ENCODE measurements at regions not wholly inside any gene's neighbourhood (a gene's known extent, or its start where the extent isn't known, plus 50 kb on each side); places are given as distances from the start of the nearest gene placed in this dataset.
"Not testable (repeated sequence)": the region's sequence is repeated elsewhere in the genome, so short reads cannot be mapped to it uniquely, and the experiment has no call there.

DNA sequence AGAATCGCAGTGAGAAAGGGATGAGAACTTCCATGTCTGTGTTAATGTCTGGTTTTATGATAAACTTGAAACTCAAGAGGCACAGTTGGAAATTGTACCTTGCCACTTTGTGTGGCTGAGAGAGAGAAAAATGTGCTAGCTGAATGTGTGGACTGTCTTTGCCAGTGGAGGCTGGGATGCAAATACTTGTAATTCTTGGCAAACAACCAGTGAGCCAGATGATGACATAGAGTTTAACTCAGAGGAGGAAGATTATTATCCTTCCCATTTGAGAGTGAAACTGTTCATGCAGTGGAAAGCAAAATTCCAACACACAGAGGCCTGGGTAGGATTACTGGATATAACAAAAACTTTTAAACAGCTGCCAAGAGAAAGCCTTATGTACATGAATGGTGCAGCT is 349.1 kb upstream of the NPAP1 start:
- DNase-seq: not testable (repeated sequence)

DNA sequence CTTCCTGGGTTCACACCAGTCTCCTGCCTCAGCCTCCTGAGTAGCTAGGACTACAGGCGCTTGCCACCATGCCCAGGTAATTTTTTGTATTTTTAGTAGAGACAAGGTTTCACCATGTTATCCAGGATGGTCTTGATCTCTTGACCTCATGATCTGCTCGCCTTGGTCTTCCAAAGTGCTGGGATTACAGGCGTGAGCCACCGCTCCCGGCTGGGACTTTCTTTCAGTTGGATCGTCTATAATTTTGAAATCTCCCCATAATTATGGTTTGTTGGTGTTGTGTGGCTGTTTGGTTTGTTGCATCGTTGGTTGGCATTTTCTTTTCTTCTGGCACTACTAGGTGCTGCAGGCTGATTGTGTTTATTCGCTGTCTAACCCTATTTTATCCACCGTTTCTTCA is 343.6 kb upstream of the NPAP1 start:
- not testable (repeated sequence) for DNase-seq

DNA sequence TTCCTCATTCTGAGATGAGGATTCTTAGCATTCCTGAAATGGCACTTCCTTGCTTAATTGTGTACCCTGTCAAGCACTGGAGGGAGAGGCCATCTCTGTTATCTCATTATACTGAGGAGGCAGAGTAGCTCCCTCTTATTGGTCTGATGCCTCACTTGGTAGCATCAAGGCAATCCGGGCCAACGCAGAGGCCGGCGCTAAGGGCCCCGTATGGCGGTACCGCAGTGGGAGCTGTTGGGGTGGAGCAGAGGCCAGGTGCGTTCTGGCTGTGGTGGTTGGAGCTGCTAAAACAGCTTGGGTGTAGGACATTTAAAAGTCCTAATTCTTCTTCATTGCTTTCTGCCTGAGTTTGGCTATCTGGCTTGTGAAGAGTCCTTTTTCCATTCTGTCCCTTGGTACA is 333.7 kb upstream of the NPAP1 start:
- DNase-seq: not testable (repeated sequence)

DNA sequence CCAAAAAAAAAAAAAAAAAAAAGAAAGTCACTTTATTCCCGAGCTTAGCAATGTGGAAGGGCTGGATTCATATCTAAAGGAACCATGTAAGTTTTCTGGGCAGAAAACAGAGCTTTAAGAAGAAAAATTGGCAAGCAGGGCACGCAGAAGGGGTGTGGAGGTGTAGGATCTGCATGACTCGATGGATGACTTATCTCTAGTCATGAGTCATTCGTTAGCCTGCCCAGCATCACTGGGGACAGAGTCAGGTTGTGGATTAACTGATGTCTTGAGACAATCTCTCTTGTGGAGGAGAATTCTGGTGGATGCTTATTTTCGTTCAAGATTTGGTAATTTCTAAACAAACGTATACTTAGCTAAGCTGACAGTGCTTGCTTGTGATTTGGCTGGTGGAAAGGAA is 322.8 kb upstream of the NPAP1 start:
- not testable (repeated sequence) for DNase-seq

DNA sequence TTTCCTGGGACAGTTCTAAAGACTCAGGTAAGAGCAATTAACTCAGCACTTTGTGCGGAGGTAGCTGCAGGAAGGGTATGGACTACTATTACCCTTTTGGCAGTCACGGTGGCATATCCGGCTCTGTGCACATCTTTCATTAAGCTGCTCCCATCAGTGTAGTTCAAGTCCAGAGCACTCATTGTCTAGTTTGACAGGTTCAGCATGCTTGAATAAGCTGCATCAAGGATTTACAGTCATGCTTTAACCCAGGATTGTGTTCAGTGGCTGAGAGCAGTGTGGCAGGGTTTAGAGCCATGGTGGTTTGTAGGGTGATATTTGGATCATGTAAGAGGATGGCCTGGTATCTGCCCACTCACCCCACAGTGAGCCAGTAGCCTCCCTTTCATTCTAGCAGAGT is 294.5 kb upstream of the NPAP1 start:
- DNase-seq: not testable (repeated sequence)

DNA sequence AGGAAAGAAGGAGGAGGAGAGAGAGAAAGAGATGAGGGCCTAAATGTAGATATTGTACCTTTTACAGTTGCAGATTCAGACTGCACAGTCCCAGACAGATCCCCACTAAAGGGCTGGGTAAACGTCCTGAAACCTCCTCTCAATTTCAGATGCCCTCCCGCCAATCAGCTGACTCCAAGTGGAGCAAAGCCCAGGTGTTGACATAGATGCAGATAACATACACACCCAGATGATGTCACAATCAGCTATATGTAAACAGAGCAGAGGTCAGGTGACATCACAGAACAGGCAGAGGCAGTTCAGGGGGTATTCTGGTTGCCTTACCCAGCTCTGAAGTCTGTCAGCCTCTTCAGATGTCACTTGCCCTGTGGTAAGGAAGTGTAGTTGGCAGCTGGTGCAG is 290.3 kb upstream of the NPAP1 start:
- not testable (repeated sequence) for DNase-seq

DNA sequence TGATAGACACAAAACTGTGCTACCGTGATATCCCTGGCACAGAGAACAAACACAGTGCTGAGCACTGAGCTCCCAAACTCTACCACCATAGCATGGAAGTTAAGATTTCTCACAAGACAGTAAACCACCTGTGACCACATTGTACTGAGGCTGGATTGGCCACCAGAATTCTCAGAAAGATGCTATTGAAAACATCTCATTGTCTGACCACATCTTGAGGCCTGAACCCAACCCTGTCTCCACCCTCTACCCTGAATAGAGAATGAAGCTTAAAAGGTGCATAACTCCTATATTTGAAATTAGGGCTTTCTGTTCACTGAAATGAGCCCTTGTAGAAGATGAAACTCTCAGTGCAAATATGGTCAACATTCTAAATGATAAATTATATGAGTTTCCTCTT is 281.3 kb upstream of the NPAP1 start:
- DNase-seq: no peak

DNA sequence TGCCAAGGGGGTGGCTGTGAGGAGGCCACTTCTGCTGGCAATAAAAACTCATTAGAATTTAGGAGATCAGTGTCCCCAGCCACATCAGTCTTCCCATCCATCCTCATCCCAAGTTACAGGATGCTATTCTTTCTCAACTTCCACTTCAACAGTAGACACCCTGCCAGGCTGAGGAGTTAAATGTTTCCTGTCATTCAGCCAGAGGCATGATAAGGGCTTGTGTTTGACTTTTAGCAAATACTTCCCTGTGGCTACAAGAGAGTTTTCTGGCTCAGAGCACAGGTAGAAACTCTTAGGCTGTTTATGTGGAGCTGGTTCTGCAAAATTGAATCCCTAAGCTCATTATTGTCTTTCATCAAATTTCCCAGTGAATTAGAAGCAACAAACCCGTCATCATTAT is 262.9 kb upstream of the NPAP1 start:
- not testable (repeated sequence) for DNase-seq

DNA sequence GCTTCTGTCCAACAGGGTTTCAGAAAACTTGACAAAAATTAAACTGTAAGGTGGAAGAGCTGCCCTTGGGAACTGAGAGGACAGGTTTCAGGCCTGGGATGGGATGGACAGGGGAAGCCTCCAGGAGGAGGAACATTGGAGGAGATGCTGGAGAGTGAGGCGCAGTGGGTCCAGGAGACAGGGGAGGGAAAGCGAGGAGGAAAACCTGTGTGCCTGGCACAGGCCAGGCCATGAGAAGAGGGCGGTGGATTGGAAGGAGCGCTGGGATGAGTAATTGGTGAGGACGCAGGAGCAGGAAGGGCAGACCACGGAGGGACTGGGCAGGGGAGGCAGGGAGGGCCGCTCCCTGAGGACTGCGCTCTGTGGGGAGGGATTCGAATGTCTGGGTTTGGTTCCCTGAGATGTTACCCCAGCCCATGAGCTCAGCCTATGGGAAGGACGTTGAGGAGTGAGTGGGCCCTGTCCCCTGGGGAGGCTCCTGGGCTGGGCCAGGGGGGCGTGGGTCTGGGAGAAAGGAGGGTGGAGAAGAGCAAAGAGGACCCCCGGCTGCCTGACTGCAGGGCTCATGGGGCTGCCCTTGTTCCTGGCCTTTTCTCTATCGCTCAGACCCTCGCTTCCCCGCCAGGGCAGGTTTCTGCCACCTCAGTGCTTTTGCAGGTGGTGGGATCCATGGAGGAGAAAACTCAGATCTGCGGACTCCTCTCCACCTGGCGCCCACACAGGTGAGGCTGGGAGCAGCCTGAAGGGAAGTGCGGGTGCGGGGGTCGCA is 249.1 kb upstream of the NPAP1 start:
- DNase-seq: not testable (repeated sequence)

DNA sequence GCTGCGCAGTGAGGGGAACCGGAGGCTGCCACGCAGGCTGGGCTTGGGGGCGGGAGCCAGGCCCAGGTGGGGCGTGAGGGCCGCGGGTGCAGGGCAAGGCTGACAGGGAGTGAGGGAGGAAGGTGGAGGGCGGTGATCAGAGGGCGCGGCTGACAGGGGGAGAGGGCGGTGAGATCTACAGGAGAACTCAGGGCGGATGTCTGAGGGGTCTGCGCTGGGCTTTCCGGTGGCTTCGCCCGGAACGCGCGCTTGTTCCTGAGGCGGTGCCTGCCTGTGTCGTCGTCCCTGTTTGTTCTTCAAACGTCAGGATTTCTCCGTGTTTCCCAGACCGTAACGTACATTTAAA is 248.5 kb upstream of the NPAP1 start:
- not testable (repeated sequence) for DNase-seq

DNA sequence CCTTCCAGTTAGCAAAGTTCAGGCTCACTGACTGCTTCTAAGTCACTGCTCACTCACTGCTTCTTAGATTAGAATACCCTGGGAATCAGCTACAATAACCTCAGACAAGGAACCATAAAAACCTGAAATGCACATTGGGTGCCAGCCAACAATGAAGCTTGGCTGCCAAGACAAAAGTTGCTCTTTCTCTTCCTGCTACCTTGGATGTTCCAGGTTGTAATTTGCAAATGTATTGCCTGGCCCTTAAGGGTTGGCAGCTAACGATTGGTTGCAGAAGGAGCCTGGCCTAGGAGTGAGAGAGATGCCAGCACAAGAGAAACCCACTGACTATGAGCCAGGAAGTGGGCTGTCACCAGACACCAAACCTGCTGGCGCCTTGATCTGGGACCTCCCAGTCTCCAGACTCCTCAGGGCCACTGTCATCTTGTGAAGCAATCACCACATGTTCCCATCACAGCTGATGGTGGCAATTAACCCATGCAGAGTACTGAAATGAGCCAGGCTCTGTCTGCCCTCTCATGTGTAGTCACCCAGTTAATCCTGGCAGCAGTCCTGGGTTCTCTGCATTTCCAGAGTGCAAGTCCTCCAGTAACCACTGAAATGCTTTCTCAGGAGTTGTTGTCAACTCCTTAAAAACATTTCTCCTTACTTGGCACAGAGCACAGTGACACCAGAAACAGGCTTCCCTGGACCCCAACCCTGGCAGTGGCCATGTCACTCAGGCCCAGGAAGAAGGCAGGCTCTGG is 240.3 kb upstream of the NPAP1 start:
- DNase-seq: not testable (repeated sequence)

DNA sequence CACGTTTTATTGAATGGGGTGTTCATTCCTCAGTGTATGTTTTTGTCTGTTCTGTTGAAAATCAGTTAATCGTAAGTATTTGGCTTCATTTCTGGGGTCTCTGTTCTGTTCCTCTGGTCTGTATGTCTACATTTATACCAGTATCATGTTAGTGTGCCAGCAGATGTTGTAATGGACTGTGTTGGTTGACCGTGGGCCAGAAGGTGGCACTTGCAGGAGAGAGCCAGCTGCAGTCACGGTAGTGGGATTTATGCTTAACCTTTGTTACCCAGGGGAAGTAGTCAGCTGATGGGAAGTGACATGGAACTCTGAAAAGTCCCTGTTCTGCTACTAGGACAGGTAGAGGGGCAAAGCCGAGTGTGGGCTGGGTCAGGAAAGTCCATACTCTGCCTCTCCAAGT is 238.3 kb upstream of the NPAP1 start:
- DNase-seq: not testable (repeated sequence)

DNA sequence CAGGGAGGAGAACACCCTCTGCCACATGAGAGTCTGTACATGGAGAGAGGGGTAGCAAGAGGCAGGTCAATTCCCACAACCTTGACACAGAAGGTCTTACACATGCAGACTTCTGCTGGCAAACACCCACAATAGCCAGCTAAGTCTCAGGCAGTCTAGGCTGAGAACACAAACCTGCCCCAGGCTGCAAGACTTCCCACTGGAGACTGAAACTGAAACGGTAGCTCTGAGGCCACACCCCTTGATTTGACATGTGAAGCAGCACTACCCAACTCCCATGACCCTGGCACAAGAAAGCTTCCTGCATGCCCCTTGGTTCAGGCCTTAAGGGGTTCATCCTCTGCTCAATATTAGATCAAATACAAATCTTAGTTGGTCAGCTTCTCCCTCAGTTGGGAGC is 237.8 kb upstream of the NPAP1 start:
- DNase-seq: not testable (repeated sequence)

DNA sequence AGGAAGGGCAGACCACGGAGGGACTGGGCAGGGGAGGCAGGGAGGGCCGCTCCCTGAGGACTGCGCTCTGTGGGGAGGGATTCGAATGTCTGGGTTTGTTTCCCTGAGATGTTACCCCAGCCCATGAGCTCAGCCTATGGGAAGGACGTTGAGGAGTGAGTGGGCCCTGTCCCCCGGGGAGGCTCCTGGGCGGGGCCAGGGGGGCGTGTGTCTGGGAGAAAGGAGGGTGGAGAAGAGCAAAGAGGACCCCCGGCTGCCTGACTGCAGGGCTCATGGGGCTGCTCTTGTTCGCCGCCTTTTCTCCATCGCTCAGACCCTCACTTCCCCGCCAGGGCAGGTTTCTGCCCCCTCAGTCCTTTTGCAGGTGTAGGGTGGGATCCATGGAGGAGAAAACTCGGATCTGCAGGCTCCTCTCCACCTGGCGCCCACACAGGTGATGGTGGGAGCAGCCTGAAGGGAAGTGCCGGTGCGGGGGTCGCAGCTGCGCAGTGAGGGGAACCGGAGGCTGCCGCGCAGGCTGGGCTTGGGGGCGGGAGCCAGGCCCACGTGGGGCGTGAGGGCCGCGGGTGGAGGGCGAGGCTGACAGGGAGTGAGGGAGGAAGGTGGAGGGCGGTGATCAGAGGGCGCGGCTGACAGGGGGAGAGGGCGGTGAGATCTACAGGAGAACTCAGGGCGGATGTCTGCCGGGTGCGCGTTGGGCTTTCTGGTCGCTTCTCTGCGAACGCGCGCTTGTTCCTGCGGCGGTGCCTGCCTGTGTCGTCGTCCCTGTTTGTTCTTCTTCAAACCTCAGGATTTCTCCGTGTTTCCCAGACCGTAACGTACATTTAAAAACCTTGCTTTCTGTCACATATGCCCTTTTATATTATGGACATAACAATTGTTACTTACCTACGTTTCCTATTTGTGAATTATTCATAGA is 198.2 kb upstream of the NPAP1 start:
- not testable (repeated sequence) for DNase-seq

DNA sequence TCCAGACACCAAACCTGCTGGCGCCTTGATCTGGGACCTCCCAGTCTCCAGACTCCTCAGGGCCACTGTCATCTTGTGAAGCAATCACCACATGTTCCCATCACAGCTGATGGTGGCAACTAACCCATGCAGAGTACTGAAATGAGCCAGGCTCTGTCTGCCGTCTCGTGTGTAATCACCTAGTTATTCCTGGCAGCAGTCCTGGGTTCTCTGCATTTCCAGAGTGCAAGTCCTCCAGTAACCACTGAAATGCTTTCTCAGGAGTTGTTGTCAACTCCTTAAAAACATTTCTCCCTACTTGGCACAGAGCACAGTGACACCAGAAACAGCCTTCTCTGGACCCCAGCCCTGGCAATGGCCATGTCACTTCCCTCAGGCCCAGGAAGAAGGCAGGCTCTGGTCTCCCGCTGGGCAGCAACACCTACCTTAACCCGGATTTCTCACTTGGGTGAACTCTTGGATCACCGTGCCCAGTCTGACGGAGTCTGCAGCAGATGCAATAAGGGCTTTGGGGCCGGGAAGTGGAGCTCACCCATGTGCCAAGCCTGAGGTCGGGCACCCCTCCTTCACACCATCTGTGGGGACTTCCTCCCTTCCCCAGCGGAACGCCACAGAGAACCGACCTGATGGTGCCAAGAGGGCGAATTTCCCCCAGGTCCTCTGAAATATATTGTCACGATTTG is 189.5 kb upstream of the NPAP1 start:
- not testable (repeated sequence) for DNase-seq

DNA sequence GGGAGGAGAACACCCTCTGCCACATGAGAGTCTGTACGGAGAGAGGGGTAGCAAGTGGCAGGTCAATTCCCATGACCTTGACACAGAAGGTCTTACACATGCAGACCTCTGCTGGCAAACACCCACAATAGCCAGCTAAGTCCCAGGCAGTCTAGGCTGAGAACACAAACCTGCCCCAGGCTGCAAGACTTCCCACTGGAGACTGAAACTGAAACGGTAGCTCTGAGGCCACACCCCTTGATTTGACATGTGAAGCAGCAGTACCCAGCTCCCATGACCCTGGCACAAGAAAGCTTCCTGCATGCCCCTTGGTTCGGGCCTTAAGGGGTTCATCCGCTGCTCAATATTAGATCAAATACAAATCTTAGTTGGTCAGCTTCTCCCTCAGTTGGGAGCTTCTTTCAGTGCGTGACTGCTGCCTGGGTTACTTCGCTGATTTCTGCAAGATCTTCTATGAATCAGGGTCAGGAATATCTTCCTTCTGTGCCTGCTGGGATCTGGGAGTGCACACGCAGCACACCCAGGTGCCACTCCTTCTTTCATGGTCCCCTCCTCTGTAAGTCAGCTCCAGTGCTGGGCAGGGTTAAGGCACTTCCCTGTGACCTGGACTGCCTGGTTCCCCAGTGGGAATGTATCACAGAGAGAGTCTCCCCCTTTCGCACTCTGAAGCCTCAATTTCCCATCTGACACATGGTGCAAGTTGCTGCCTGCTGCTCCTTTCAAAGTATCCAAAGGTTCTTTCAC is 187.2 kb upstream of the NPAP1 start:
- DNase-seq: not testable (repeated sequence)

DNA sequence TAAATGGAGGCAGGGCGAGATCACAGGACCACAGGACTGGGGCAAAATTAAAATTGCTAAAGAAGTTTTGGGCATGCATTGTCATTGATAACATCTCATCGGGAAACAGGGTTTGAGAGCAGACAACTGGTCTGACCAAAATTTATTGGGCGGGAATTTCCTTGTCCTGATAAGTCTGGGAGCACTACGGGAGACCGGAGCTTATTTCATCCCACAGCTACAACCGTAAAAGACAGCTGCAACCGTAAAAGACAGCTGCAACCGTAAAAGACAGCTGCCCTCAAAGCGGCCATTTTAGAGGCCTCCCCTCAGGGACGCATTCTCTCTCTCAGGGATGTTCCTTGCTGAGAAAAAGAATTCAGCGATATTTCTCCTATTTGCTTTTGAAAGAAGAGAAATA is 170.4 kb upstream of the NPAP1 start:
- DNase-seq: not testable (repeated sequence)

DNA sequence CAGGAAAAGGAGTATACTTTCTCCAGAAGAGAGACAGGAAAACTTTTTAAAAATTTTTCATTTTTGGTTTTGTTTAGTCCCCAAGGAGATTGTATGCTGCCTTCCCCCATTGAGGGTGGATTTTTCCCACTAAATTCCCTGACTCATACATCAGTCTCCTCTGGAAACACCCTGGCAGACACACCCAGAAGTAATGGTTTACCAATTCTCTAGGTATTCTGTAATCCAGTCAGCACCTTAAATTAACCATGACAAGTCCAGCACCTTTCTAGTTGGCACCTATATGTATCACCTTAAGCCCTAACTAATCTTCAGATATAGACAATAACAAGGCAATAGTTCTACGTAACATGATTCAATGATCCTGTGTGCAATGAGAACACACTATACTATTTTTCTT is 165.9 kb upstream of the NPAP1 start:
- not testable (repeated sequence) for DNase-seq

DNA sequence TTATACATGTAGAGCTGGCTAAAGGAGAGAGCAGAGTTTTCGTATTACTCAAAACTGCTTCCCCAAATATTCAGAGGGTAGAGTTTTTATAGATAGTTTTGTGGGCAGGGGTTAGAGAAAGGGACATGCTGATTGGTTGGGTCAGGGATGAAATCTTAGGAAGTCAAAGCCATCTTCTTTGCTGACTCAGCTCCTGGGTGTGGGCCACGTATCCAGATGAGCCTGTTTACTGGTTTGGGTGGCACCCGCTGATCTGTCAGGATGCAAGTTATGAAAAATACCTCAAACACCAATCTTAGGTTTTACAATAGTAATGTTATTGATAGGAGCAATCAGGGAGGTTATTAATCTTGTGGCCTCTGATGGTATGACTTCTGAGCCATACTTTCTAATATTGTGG is 164.0 kb upstream of the NPAP1 start:
- not testable (repeated sequence) for DNase-seq

DNA sequence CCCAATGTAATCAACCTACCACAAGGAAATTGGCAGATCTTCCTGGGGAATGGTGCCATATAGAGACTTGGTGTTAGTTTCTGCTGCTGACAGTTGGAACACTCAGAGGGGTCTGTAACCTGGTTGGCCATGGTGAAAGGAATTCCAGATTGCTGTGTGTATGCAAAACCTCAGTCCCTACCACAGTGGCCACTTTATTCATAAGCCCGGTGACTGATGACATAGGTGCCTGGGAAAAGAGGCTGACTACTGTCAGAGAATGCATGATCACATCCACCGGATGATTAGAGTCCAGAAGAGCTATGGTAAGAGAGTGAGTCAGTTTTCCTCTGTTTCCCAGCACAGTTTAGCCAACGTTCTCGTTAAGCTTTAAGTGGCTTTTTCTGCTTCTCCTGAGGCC is 156.8 kb upstream of the NPAP1 start:
- DNase-seq: not testable (repeated sequence)

DNA sequence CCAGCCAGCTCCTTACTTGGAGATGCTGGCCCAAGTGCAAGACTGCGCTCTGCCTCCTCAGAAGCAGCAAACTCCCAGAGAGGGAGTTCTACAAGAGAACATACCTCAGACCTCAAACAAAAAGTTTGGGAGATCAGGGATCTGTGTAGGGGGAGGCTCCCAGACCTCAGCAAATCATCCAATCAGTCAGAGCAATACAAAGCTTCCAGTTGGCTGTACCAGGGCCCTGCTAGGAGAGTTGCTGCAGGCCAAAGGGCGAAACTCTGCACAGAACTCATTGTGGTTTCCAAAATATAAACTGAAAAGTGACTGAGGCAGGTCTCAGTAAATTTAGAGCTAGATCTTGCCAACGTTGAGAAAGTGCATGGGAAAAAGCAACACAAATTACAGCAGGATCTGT is 144.3 kb upstream of the NPAP1 start:
- DNase-seq: not testable (repeated sequence)

DNA sequence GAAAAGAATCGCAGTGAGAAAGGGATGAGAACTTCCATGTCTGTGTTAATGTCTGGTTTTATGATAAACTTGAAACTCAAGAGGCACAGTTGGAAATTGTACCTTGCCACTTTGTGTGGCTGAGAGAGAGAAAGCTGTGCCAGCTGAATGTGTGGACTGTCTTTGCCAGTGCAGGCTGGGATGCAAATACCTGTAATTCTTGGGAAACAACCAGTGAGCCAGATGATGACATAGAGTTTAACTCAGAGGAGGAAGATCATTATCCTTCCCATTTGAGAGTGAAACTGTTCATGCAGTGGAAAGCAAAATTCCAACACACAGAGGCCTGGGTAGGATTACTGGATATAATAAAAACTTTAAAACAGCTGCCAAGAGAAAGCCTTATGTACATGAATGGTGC is 141.5 kb upstream of the NPAP1 start:
- DNase-seq: not testable (repeated sequence)
